EL (cell line): ENCODE measurements at regions not wholly inside any gene's neighbourhood (a gene's known extent, or its start where the extent isn't known, plus 50 kb on each side); places are given as distances from the start of the nearest gene placed in this dataset.

Experiments
- DNase-seq: peaks from one replicate; pipeline ENCODE4 v3.0.0-alpha.2; 2016

DNA sequence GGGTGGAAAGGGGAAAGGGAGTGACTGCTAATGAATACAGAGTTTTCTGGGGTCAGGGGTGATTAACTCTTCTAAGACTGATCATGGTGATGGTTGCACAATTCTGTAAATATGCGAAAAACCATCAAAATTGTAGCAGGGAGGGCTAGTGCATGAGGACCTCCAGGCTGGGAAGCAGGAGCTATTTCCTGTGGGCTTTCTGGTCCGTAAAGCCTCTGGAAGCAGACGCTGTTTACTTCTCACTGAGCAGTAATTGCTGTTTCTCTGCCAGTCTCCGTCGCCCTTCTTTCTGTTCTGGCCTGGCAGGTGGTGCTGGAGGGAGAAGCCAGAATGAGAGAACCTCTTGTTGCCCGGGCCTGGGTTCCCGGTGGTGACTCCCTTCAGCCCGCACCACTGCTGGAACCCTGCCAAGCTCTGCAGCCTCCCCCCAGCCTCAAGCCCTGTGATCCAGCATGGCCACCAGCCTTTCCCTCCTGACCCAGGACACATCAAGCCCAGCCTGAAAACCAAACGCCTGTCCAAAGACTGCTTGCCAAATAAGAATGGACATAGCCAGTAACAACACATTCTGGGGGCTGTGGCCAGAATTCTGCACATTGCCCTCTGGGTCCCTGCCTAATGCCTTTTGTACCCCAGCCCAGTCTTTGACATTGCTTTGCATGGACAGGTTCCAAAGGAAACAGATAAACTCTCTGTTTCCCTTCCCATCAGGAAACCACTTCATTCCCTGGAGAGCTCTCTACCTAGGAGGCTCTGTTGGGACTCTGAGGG lies 201.0 kb upstream of the NAV2 start:
- no peak for DNase-seq

DNA sequence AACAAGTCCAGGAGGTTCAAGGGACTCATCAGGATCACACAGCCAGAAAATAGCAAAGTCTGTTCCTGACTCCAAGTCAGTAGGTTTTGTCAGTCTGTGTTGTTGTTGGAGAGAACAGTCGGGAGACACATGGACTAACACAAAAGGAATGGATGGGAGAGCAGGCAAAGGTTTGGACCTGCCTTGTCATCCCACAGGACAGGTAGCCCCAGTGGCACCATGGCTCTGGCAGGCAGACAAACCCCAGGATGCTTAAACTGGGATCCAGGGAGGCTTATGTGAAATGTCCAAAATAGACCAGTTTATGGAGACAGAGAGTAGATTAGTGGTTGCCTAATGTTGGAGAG lies 201.6 kb upstream of the NAV2 start:
- DNase-seq = no peak

DNA sequence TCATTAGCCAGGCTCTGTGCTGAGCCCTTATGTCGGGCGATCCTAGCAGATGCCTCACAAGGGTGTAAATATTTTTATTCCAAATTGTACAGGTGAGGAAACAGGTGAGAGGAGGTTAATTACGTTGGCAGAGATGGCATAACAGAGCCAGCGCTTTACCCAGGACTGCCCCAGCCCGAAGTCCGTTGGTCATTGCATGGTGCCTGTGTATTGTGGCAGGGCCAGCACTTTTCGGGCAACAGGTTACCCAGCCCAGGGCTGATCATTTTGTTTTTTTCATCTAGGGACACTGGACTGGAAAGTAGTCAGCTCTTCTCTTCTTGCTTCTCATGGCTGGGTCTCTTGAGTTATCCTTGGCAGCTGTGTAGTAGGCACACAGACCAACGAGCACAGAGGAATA lies 202.2 kb upstream of the NAV2 start:
- DNase-seq = no peak

DNA sequence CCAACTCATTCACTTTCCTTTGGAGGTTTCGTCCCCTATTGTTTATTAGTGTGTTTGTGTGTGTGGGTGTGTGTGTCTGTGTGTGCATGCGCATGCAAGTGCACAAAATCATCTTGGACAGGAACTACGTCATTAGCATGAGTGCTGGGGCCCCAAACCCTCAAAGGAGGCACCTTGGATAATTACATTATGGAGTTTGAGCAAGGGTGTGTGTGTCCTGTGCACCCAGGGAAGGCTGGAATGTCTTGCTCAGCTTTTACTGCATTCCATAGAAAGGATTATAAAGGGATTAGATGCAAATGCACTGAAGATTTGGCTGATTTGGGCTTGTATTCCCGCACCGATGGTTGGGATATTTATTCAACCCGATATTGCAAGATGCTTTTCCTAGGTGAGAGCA lies 203.4 kb upstream of the NAV2 start:
- DNase-seq = no peak

DNA sequence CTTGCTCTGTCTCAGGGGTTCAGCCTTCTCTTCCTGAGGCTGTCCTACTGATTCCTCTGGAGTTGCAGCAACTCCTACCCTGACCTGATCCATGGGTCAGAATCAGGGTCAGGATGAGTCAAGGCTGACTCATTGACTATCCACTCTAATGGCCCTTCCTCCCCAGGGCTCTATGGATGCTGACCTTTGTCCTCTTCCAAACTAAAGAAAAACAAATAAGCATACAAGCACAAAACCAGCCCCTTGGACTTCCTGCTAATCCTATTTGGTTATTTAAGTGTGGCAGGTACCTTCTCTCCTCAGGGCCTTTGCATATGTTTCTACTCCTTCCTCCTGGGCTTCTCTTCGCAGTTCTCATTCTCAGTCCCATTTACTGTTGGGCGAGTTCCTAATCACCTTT lies 204.5 kb upstream of the NAV2 start:
- peak; percentile 45 for DNase-seq

DNA sequence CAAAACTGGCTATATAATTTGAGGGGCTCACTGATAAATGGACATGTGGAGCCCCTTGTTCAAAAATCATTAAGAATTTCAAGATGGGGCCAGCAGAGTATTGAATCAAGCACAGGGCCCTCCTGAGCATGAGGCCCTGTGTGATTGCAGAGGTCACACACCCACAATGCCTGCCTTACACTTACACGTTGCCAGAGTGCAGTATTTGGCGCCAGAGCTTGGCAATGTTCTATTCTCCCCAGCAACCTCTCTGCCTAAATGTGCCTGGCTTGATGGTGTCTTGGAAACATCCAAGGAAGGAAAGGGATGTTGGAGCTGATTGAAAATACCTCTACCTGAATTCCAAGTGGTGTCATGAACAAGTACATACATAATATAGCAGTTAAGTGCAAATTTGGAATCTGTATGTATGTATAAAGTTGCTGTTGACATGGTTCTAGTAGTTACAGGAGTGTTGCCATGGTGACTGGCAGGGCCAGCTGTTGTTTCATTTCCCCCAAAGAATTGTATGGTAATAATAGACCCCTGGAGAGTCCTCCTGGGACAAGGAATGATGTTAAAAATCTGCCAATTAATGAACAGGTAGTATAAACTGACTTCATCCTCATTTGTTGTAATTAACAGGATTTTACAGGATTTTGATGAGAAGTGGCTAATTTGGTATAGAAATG lies 205.7 kb upstream of the NAV2 start:
- DNase-seq = no peak

DNA sequence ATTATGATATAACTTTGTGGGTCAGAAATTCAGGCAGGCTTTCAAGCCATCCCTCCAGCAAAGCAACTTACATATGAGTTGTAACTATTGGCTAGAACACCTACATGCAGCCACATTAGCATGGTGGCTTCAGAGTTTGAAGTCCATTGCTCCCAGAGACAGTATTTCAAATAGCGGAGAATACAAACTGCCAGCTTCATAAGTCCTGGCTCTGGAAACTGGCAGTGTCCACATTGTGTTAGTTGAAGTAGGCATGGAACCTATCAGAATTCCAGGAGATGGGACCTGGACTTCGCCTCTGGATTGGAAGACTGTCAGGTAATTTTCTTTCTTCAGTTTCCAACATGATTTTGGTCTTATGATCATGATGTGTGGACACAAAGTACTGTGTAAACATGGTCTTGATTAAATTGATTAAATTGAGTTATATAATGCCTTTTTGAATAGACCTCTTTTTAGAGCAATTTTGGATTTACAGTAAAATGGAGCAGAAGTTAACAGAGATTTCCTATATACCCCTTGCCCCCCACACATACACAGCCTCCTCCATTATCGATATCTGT lies 209.9 kb upstream of the NAV2 start:
- DNase-seq = no peak

DNA sequence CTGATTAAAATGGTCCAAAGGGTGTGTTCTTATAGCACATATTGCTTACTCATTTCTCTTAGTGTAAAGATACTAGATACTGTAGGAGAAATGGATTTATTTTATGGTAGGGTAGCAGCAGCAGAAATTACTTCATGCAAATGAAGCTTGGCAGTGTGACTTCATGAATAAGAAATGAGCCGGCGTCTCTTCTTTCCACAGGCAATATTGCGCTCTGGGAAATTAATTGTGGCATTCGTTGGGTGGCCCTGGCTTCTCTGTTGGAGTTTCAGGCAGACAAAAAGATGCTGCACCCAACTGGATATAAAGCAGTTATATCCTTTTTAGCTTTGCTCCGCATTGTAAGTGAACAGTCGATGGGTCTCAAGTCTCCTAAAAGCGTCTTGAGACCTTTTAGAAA lies 211.0 kb upstream of the NAV2 start:
- no peak for DNase-seq

DNA sequence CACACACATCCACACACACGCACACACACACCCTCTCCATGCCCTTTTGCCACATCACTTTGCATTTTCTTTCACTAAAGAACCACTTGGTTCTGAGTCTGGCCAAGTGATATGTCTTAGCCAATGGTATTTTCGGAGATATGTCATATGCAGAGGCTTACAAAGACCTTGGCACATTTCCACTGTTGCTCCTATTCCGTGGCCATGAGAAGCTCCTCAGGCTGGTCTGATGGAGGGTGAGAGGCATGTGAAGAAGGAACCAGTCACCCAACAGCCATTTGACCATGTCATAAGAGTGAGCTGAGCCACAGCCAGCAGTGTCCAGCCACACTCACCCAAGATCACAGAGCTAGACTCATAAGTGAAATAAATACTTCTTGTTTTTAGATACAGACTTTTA lies 212.6 kb upstream of the NAV2 start:
- DNase-seq = peak; percentile 38

DNA sequence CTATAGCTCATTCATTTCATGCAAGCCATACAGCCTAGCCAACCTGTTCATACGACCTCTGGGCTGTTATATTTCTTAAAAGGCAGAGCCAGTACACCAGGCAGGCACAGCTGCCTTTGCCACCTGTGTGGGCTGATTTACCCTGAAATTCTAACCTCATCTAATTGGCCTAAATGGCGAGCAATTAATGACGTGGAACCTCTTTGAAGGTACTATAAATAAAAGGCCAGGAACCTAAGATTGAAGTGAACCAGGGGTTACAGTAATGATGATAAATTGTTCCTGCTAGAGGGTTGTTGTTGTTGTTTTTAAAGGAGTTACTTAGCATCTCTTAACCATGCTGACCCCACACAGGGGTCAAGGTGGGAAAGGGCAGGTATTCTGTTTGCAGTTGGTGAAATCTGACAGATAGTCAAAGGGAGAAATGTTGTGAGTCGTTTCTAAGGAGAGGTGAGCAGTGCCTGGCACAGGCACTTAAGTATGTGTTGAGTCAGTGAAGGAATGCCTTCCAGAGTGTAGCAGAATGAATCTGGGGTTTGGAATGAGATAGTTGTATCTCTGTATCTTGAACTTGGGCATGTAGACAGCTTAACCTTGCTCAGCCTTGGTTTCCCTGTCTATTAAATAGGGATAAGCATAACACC lies 213.5 kb upstream of the NAV2 start:
- DNase-seq = peak; percentile 18

DNA sequence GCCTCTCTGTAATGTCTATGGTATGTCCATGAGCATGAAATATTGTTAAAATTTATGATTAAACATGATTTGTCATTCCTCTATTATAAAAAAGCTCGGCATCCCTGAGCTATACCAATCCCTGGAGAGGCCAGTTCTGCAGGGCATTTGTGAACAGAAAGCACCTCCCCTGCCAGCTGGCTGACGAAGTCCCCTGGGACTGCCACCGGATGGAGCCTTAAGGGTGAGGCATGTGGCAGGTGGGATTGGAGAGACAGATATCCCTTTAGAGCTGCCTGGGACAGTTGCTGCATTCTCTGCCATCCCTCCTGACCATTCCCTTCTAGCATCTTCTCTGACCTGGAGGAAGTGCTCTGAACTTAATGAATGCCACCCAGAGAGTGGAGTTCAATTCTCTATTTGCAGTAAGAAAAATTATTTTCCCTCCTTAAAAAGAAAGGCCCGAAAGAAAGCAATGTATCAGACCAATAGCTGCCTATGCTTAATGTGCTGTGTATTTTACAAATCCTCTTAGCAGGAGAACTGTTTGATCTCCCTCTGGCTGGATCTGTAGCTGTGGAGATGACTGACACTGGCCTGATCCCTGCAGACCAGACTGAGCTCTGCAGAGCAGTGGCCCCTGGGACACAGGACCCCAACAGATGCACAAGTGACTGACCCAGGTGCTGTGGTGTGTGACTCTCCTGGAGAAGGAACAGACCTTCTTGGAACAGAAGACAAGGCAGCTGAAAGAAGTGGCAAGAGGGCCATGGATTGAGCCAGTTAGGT lies 219.0 kb upstream of the NAV2 start:
- no peak for DNase-seq

DNA sequence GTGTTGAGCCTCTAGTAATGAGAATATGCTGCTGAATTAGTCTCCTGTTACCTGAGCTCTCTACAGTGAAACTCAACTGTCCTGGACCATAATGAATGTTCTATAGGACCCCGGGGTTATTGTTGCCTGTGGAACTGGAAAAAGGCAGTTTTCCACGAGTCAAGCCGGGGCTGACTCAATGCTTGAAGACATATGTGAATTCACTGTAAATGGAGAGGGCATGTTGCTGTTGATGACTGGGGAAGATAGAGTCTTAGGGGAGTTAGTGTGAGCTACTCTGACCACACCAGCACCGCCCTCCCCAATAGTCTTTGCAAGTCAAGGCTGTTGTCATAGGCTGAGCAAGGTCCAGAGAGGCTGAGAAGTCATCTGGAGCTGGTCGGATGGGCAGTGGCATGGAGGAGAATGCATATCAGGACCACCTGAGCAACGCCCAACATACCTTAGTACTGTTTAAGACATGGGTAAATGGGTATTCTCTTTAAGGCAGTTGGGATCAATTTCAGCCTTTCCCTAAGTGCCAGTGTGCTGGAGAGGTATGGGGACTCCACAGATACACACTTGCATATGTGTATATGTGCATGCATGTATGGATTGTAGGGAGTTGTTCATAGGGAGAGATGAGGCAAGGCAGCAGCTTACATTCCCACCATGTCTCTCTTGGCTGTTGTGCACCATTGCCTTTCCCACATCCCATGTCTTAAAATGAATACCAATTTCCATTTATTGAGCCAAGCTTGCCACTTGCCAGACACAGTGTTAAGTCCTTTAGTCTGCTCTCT lies 230.1 kb upstream of the NAV2 start:
- DNase-seq = no peak

DNA sequence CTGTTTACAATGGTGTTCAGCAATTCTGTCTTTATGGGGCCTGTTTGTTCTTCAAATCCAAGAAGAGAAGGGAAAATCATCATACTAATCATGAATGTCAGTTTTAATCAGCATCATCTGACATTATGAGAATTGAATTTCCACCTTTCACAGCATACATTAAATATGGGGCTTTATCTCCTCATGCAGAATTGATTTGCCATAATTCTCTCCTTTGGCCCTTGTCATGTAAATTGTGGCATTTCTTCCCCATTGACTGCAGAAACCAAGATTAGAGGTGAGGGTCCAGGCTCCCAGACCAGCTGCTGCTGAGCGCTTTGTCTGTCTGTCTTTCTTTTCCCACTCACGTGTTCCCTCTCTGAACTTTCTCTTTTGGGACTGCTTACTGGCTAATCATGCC lies 232.1 kb upstream of the NAV2 start:
- no peak for DNase-seq

DNA sequence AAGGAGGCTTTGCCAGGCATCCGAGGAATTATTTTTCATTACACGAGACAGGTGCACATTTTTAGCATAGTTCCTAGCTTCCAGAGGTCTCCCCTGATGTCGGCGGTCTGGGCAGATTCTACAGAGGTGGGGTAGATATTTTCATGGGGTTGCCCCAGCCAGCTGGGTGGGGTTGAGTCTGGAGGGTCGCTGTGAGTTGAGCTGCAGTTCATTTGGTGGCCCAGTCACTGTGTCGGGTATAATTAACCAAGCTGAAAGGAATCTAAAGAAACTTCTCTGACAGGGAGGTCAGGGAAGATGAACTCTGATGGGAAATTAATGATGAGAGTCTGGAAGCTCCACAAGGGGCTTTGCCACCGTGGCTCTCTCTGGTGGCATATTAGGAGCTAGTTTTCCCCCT lies 233.7 kb upstream of the NAV2 start:
- no peak for DNase-seq

DNA sequence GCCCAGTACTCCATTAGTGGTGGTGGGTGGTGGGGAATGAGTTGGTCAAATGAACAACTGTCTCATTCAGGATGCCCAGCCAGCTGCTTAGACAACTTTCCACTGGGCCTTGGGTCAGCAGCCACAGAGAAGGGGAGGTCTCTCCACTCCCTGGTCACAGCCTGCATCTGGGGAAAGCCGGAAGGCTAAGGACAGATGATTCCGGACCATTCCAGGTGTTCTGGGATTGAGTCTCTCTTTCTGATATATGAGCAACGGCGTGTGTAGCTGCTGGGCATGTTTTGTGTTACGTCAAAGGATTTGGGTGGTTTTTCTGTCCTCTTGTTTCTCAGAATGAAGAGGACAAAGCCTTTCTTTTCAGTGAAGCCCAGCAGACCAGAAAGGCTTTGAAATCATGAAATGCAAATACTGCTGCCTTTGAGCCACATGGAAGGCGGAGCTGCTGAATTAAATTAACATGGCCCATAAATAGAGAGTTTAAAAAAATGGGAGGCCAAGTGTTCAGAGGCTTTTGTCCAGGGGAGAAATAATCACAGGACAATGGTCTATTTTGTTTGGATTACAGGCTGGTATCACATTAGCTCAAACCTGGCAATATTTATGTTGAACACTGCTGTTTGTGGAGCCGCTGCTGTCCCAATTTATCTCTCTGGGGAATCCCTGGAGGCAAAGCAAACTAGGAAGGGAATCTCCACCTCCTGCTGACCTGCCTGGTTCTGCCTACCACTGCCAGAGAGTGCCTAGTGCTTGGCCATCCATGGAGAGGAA lies 234.4 kb upstream of the E2F8 start:
- DNase-seq = no peak

DNA sequence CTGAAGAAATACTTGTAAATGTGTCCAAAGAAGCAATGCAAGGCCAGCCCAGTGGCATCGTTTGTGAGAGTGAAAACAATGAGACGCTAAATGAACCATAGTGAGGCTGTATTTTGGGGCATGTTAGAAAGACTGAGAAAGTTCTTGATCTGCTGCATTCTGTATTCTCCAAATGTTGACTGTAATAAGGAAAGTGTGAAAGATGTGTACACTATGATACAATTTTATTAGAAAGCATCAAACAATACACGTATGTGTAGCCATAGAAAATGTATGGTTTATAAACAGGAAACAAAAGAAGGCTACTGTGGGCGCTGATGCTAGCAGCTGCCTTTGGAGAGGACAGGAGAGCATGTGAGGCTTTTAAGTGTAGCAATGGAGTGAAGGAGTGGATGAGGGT lies 233.5 kb upstream of the E2F8 start:
- no peak for DNase-seq

DNA sequence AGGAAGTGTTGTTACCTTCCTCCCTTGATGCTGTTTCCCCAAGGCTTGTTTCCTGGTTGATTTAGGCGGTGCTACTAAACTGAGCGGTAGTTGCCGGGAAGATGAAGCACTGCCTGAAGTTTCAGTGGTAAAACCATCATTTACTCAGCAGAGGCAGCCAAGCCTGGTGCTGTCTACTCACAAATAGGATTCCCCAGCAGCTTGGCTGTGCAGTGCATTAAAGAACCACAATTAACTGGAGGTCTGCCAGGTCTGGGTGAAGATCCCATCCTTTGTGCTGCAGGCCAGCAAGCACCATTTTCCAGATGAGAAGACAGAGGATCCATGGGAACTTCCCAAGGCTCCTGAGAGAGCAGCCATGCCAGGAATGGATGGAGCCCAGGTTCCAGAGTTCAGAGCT lies 231.9 kb upstream of the E2F8 start:
- no peak for DNase-seq

DNA sequence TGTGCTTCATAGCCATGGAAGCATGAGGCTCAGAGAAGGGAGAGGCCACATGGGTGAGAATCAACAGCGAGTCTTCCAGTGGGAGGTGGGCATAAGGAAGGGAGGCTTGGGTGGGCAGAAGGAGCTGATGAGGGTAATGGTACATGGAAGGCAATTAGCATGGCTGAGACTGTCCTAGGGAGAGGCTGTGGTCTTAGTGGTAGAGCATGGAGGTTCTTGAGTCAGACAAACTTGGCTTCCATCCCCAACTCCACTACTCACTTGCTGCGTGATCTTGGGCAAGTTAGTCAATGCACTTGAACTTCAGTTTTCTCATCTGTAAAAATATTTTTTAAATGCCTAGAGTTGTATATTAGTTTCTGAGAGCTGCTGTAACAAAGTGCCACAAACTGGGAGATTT lies 227.2 kb upstream of the E2F8 start:
- no peak for DNase-seq

DNA sequence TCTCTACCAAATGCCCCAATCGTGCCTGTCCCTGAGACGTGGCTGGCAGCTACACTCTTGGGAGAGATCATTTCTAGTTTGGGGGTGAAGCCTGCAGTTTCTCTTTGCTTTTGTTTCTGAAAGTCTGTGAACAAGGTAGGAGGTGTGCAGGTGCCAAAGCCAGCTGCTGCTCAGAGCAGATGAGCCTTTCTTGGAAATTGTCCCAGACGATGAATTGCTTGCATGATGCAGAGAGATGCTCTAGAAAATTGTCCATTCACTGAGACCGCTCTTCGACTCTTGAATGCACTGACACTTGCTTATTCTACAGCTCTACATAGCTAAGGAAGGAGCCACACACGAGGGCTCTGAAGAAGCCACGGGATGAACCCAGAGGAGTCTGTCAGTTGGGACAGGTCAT lies 225.6 kb upstream of the E2F8 start:
- no peak for DNase-seq

DNA sequence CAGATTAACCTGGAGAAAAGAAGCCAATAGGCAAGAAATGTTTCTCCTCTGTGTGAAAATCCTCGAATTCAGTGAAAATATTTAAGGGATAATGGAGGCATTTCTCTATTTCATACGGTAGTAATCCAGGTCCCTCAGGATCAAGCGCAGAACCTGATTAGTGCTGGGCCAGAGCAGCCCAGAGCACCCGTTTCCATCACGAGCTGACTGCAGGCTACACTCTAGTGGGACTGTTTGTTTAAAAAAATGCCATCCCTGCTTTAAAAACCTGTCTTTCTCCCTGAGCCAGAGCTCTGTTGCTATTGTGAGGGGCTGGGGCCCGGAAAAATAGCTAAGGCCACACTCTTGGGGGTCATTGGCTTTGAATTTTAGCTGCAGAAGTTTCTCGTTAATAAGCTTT lies 223.2 kb upstream of the E2F8 start:
- no peak for DNase-seq

DNA sequence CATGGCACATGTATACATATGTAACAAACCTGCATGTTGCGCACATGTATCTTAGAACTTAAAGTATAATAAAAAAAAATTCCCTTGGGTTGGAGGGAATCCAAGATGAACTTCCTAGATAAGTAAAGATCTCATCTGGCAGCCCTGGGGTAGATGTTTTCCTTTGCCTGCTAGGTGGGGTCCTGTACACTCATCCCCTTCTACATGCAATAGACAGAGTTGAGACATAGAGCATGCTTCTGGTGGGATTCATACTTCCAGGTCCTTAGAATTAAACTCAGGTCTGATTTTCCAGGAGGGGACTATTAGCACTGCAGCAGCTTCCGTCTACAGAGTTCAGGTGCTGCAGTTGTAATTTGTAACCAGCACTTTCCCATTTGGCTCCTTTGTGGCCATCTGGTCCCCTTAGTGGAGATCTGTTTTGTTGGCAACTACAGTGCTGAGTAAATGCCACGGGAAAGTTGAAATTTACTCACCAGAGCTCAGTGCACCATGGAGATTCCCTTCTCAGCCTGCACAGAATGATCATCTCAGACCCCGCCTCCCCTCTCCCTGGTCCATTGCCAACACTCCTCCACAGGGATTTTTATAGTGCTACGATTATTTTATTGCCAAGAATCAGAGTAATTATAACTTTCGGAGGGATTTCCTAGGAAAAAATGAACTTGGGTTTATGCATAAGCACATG lies 220.1 kb upstream of the E2F8 start:
- DNase-seq = no peak
